Activated naive CD4-positive, alpha-beta T cell treated with anti-CD3 and anti-CD28 coated beads for 36 hours (primary cell): ENCODE measurements at regions not wholly inside any gene's neighbourhood (a gene's known extent, or its start where the extent isn't known, plus 50 kb on each side); places are given as distances from the start of the nearest gene placed in this dataset.

Source experiments
- CTCF ChIA-PET: fragments of 350-600 bp; sonication (Branson Sonifier 250); formaldehyde crosslinking; loops from one replicate; lab custom pipeline; 2021; ENCODE audit warnings: antibody characterized with exemption; lab: Charles Lee
- DNase-seq: peaks from one replicate; pipeline ENCODE4 v3.0.0-alpha.2; 2020
- H3K27ac Mint-ChIP-seq: one replicate; pipeline ENCODE4 v1.8.0; 2021; ENCODE audit warnings: mild to moderate bottlenecking, mixed read lengths
- H3K27me3 Mint-ChIP-seq: one replicate; pipeline ENCODE4 v1.8.0; 2021; ENCODE audit warnings: low read depth, mixed read lengths
- H3K36me3 Mint-ChIP-seq: one replicate; pipeline ENCODE4 v1.8.0; 2021; ENCODE audit warnings: low read depth, mixed read lengths
- H3K4me1 Mint-ChIP-seq: one replicate; pipeline ENCODE4 v1.8.0; 2021; ENCODE audit warnings: low read depth, mixed read lengths
- H3K4me3 Mint-ChIP-seq: one replicate; pipeline ENCODE4 v1.8.0; 2021; ENCODE audit warnings: mild to moderate bottlenecking, moderate library complexity, mixed read lengths
- H3K9me3 Mint-ChIP-seq: one replicate; pipeline ENCODE4 v1.8.0; 2021; ENCODE audit warnings: mixed read lengths
- intact Hi-C: fragments of 100-400 bp; cut with micrococcal nuclease; formaldehyde crosslinking; loops from one replicate; pipeline ENCODE4 v1.15.1; 2023

- no peak overlapping the region for H3K27ac Mint-ChIP-seq
- CTCF ChIA-PET: no interaction called here
- no peaks in the 10 kb centered on the region for H3K27me3 Mint-ChIP-seq
- no peak for DNase-seq
- no peak overlapping the region for H3K4me3 Mint-ChIP-seq
- peaks cover 2% of the 10 kb centered on the region for H3K9me3 Mint-ChIP-seq
- intact Hi-C loops: no loop called here
- no peaks in the 10 kb centered on the region for H3K36me3 Mint-ChIP-seq
- no peaks in the 10 kb centered on the region for H3K4me1 Mint-ChIP-seq
Measured at GRCh38 chr13:79267560-79267959, 138.5 kb downstream of the RBM26 start.

- peak; percentile 35 for DNase-seq
- peaks cover 7% of the 10 kb centered on the region for H3K27me3 Mint-ChIP-seq
Measured at GRCh38 chr13:79258489-79258888, 147.6 kb downstream of the RBM26 start.

GRCh38 chr13:79246578-79246949, 159.5 kb downstream of the RBM26 start:
- Mint-ChIP-seq H3K4me1 (no peaks in the 10 kb centered on the region), H3K4me3 (no peak overlapping the region), H3K27me3 (peaks cover 3% of the 10 kb centered on the region), H3K36me3 (no peaks in the 10 kb centered on the region), H3K27ac (no peak overlapping the region), H3K9me3 (no peaks in the 10 kb centered on the region)
- CTCF ChIA-PET: no interaction called here
- intact Hi-C loops: loop anchor here (1.0 to 5.0 kb wide), 3 partner anchors 269 to 1109 kb away; no protein-coding TSS in a partner anchor
- no peak for DNase-seq

More at GRCh38 chr13:79258489-79258888, 147.6 kb downstream of the RBM26 start:
- no peaks in the 10 kb centered on the region for H3K36me3 Mint-ChIP-seq
- no peak overlapping the region for H3K4me3 Mint-ChIP-seq
- H3K4me1 Mint-ChIP-seq: peaks cover 2% of the 10 kb centered on the region
- H3K27ac Mint-ChIP-seq: no peak overlapping the region
- CTCF ChIA-PET: interaction anchor here (0.6 kb wide), 1 partner anchor 455 kb away, joined by 6 read pairs; no protein-coding TSS in a partner anchor
- intact Hi-C loops: no loop called here
- no peaks in the 10 kb centered on the region for H3K9me3 Mint-ChIP-seq

- CTCF ChIA-PET: no interaction called here
- peaks cover 3% of the 10 kb centered on the region for H3K27me3 Mint-ChIP-seq
- intact Hi-C loops: loop anchor here (1.0 to 5.0 kb wide), 3 partner anchors 269 to 1109 kb away; no protein-coding TSS in a partner anchor
Measured at GRCh38 chr13:79245937-79246577, 160.0 kb downstream of the RBM26 start.

GRCh38 chr13:79241697-79242096, 164.4 kb downstream of the RBM26 start:
- no peak for DNase-seq
- Mint-ChIP-seq H3K4me1 (no peaks in the 10 kb centered on the region), H3K36me3 (no peaks in the 10 kb centered on the region), H3K4me3 (no peak overlapping the region), H3K27ac (no peak overlapping the region), H3K9me3 (no peaks in the 10 kb centered on the region), H3K27me3 (peaks cover 14% of the 10 kb centered on the region)
- CTCF ChIA-PET: no interaction called here
- intact Hi-C loops: no loop called here

More at GRCh38 chr13:79245937-79246577, 160.0 kb downstream of the RBM26 start:
- no peaks in the 10 kb centered on the region for H3K36me3 Mint-ChIP-seq
- no peak for DNase-seq
- no peak overlapping the region for H3K4me3 Mint-ChIP-seq
- H3K27ac Mint-ChIP-seq: no peak overlapping the region
- no peaks in the 10 kb centered on the region for H3K4me1 Mint-ChIP-seq
- no peaks in the 10 kb centered on the region for H3K9me3 Mint-ChIP-seq

GRCh38 chr13:79237981-79238380, 168.1 kb downstream of the RBM26 start:
- no peaks in the 10 kb centered on the region for H3K36me3 Mint-ChIP-seq
- H3K4me3 Mint-ChIP-seq: no peak overlapping the region
- peaks cover 13% of the 10 kb centered on the region for H3K27me3 Mint-ChIP-seq
- no peaks in the 10 kb centered on the region for H3K4me1 Mint-ChIP-seq
- H3K27ac Mint-ChIP-seq: no peak overlapping the region
- no peak for DNase-seq
- CTCF ChIA-PET: no interaction called here
- no peaks in the 10 kb centered on the region for H3K9me3 Mint-ChIP-seq
- intact Hi-C loops: no loop called here

GRCh38 chr13:79231887-79232286, 174.2 kb downstream of the RBM26 start:
- DNase-seq: no peak
- Mint-ChIP-seq H3K36me3 (no peaks in the 10 kb centered on the region), H3K27me3 (peaks cover 6% of the 10 kb centered on the region), H3K4me3 (no peak overlapping the region), H3K9me3 (no peaks in the 10 kb centered on the region), H3K4me1 (no peaks in the 10 kb centered on the region), H3K27ac (no peak overlapping the region)
- intact Hi-C loops: no loop called here
- CTCF ChIA-PET: no interaction called here

- CTCF ChIA-PET: no interaction called here
- no peak overlapping the region for H3K27ac Mint-ChIP-seq
- no peaks in the 10 kb centered on the region for H3K4me1 Mint-ChIP-seq
- H3K27me3 Mint-ChIP-seq: peaks cover 3% of the 10 kb centered on the region
- H3K9me3 Mint-ChIP-seq: no peaks in the 10 kb centered on the region
- no peaks in the 10 kb centered on the region for H3K36me3 Mint-ChIP-seq
- intact Hi-C loops: no loop called here
- H3K4me3 Mint-ChIP-seq: no peak overlapping the region
- DNase-seq: no peak
Measured at GRCh38 chr13:79229761-79230160, 176.3 kb downstream of the RBM26 start.

- peaks cover 5% of the 10 kb centered on the region for H3K27me3 Mint-ChIP-seq
- CTCF ChIA-PET: no interaction called here
Measured at GRCh38 chr13:79228972-79229371, 177.1 kb downstream of the RBM26 start.

GRCh38 chr13:79227418-79227817, 178.6 kb downstream of the RBM26 start:
- no peak overlapping the region for H3K4me3 Mint-ChIP-seq
- CTCF ChIA-PET: interaction anchor here (0.8 to 1.0 kb wide), 2 partner anchors 32 to 320 kb away, joined by 3 read pairs; no protein-coding TSS in a partner anchor

More at GRCh38 chr13:79228972-79229371, 177.1 kb downstream of the RBM26 start:
- Mint-ChIP-seq H3K9me3 (no peaks in the 10 kb centered on the region), H3K27ac (no peak overlapping the region), H3K36me3 (no peaks in the 10 kb centered on the region), H3K4me3 (no peak overlapping the region), H3K4me1 (no peaks in the 10 kb centered on the region)
- intact Hi-C loops: no loop called here
- DNase-seq: no peak

GRCh38 chr13:79226938-79227337, 179.1 kb downstream of the RBM26 start:
- intact Hi-C loops: no loop called here
- DNase-seq: no peak
- CTCF ChIA-PET: interaction anchor here (0.8 to 1.0 kb wide), 2 partner anchors 32 to 320 kb away, joined by 3 read pairs; no protein-coding TSS in a partner anchor
- Mint-ChIP-seq H3K36me3 (no peaks in the 10 kb centered on the region), H3K27me3 (peaks cover 17% of the 10 kb centered on the region), H3K9me3 (no peaks in the 10 kb centered on the region), H3K4me3 (no peak overlapping the region), H3K27ac (no peak overlapping the region), H3K4me1 (no peaks in the 10 kb centered on the region)

More at GRCh38 chr13:79227418-79227817, 178.6 kb downstream of the RBM26 start:
- Mint-ChIP-seq H3K36me3 (no peaks in the 10 kb centered on the region), H3K9me3 (no peaks in the 10 kb centered on the region), H3K4me1 (no peaks in the 10 kb centered on the region), H3K27ac (no peak overlapping the region), H3K27me3 (peaks cover 17% of the 10 kb centered on the region)
- no peak for DNase-seq
- intact Hi-C loops: no loop called here

- no peak for DNase-seq
- CTCF ChIA-PET: interaction anchor here (0.7 kb wide), 1 partner anchor 232 kb away, joined by 4 read pairs; no protein-coding TSS in a partner anchor
- Mint-ChIP-seq H3K4me1 (no peaks in the 10 kb centered on the region), H3K4me3 (no peak overlapping the region), H3K36me3 (no peaks in the 10 kb centered on the region), H3K27me3 (peaks cover 17% of the 10 kb centered on the region), H3K27ac (no peak overlapping the region), H3K9me3 (no peaks in the 10 kb centered on the region)
- intact Hi-C loops: no loop called here
Measured at GRCh38 chr13:79226250-79226649, 179.8 kb downstream of the RBM26 start.
